Cardiac muscle cell (in vitro differentiated cells and primary cell): ENCODE measurements at regions not wholly inside any gene's neighbourhood (a gene's known extent, or its start where the extent isn't known, plus 50 kb on each side); places are given as distances from the start of the nearest gene placed in this dataset.

Experiments
- DNase-seq, 2 donors: peaks; one replicate each; pipeline versions ENCODE4 v3.0.0 to v3.0.0-alpha.2; 2010 to 2017; ENCODE audit warnings: low read depth in 1 of 2, low spot score in 1 of 2
- H3K27ac ChIP-seq: fragments of 200-600 bp; sonication (generic); 2 replicates; pipeline ENCODE4 v1.5.1; 2016
- H3K27me3 ChIP-seq: fragments of 200-600 bp; sonication (generic); 2 replicates; pipeline ENCODE4 v1.6.0; 2016; ENCODE audit warnings: control low read depth
- H3K36me3 ChIP-seq: fragments of 200-600 bp; sonication (generic); 2 replicates; pipeline ENCODE4 v1.5.1; 2016; ENCODE audit warnings: control low read depth
- H3K4me1 ChIP-seq: fragments of 200-600 bp; sonication (generic); 2 replicates; pipeline ENCODE4 v1.8.1; 2017; ENCODE audit warnings: low read depth, mild to moderate bottlenecking, mixed run types
- H3K4me3 ChIP-seq: fragments of 200-600 bp; sonication (generic); 2 replicates; pipeline ENCODE4 v1.5.1; 2016; ENCODE audit warnings: mild to moderate bottlenecking
- H3K9me3 ChIP-seq: fragments of 200-600 bp; sonication (generic); 2 replicates; pipeline ENCODE4 v1.5.1; 2017; ENCODE audit warnings: low read depth, mild to moderate bottlenecking, control low read depth
- CTCF ChIP-seq: IDR thresholded peaks from 2 replicates; pipeline ENCODE4 v1.5.1; 2012; ENCODE audit warnings: low read depth, mild to moderate bottlenecking, low read length

- no peak for DNase-seq
- Histone ChIP-seq H3K36me3 (no peaks in the 10 kb centered on the region), H3K27me3 (no peaks in the 10 kb centered on the region), H3K4me1 (peaks cover 14% of the 10 kb centered on the region), H3K27ac (no peak overlapping the region), H3K4me3 (no peak overlapping the region), H3K9me3 (no peaks in the 10 kb centered on the region)
- TF ChIP-seq CTCF, result no peak
These were observed 482.1 kb upstream of the CITED2 start for GRCh38 chr6:139856562-139856961.

GRCh38 chr6:139855671-139856311 is 481.3 kb upstream of the CITED2 start:
- TF ChIP-seq CTCF, result no peak
- no peak overlapping the region for H3K27ac ChIP-seq
- H3K9me3 ChIP-seq, result no peaks in the 10 kb centered on the region
- no peaks in the 10 kb centered on the region for H3K36me3 ChIP-seq
- DNase-seq, result no peak
- peaks cover 14% of the 10 kb centered on the region for H3K4me1 ChIP-seq
- H3K4me3 ChIP-seq, result no peak overlapping the region
- H3K27me3 ChIP-seq, result no peaks in the 10 kb centered on the region

- Histone ChIP-seq H3K9me3 (no peaks in the 10 kb centered on the region), H3K27me3 (no peaks in the 10 kb centered on the region), H3K27ac (no peak overlapping the region), H3K36me3 (no peaks in the 10 kb centered on the region), H3K4me3 (no peak overlapping the region), H3K4me1 (peaks cover 14% of the 10 kb centered on the region)
- no peak for DNase-seq
- TF ChIP-seq CTCF, result no peak
These were observed 479.0 kb upstream of the CITED2 start for GRCh38 chr6:139853302-139853992.

- Histone ChIP-seq H3K4me3 (no peak overlapping the region), H3K4me1 (peaks cover 14% of the 10 kb centered on the region), H3K27me3 (no peaks in the 10 kb centered on the region), H3K36me3 (no peaks in the 10 kb centered on the region), H3K9me3 (no peaks in the 10 kb centered on the region), H3K27ac (no peak overlapping the region)
- DNase-seq, result peak in 1 of 2 donors; percentile 78
- TF ChIP-seq CTCF, result no peak
These were observed 478.2 kb upstream of the CITED2 start for GRCh38 chr6:139852488-139853140.

GRCh38 chr6:139852067-139852466 is 477.6 kb upstream of the CITED2 start:
- H3K9me3 ChIP-seq, result no peaks in the 10 kb centered on the region
- H3K4me3 ChIP-seq, result no peak overlapping the region
- peaks cover 14% of the 10 kb centered on the region for H3K4me1 ChIP-seq
- H3K27me3 ChIP-seq, result no peaks in the 10 kb centered on the region
- no peak for DNase-seq
- no peak overlapping the region for H3K27ac ChIP-seq
- H3K36me3 ChIP-seq, result no peaks in the 10 kb centered on the region
- TF ChIP-seq CTCF, result no peak
